ENCODE measurements at regions not wholly inside any gene's neighbourhood (a gene's known extent, or its start where the extent isn't known, plus 50 kb on each side); places are given as distances from the start of the nearest gene placed in this dataset.
"Not testable (repeated sequence)": the region's sequence is repeated elsewhere in the genome, so short reads cannot be mapped to it uniquely, and the experiment has no call there.

- no peak for DNase-seq
- Mint-ChIP-seq H3K36me3 (ENCODE audit: low read depth) (peaks cover 1% of the 10 kb centered on the region), H3K9me3 (peaks cover 7% of the 10 kb centered on the region), H3K27me3 (ENCODE audit: insufficient read depth) (peaks cover 4% of the 10 kb centered on the region), H3K4me1 (ENCODE audit: low read depth) (no peaks in the 10 kb centered on the region), H3K27ac (no peak overlapping the region), H3K4me3 (no peak overlapping the region)
- TF ChIP-seq, protein P1, sequence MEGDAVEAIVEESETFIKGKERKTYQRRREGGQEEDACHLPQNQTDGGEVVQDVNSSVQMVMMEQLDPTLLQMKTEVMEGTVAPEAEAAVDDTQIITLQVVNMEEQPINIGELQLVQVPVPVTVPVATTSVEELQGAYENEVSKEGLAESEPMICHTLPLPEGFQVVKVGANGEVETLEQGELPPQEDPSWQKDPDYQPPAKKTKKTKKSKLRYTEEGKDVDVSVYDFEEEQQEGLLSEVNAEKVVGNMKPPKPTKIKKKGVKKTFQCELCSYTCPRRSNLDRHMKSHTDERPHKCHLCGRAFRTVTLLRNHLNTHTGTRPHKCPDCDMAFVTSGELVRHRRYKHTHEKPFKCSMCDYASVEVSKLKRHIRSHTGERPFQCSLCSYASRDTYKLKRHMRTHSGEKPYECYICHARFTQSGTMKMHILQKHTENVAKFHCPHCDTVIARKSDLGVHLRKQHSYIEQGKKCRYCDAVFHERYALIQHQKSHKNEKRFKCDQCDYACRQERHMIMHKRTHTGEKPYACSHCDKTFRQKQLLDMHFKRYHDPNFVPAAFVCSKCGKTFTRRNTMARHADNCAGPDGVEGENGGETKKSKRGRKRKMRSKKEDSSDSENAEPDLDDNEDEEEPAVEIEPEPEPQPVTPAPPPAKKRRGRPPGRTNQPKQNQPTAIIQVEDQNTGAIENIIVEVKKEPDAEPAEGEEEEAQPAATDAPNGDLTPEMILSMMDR (IDR thresholded peaks at IDR 0.05), result no peak
These were observed 642.8 kb downstream of the EPM2A start for GRCh38 chr6:145092554-145092953.

- TF ChIP-seq, protein P1 (IDR thresholded peaks at IDR 0.05), result no peak
- Mint-ChIP-seq H3K27me3 (ENCODE audit: insufficient read depth) (peaks cover 4% of the 10 kb centered on the region), H3K36me3 (ENCODE audit: low read depth) (peaks cover 8% of the 10 kb centered on the region), H3K4me1 (ENCODE audit: low read depth) (no peaks in the 10 kb centered on the region), H3K9me3 (peaks cover 14% of the 10 kb centered on the region), H3K4me3 (no peak overlapping the region), H3K27ac (no peak overlapping the region)
- DNase-seq, result no peak
These were observed 642.1 kb downstream of the EPM2A start for GRCh38 chr6:145093226-145093625.

- Mint-ChIP-seq H3K27ac (no peak overlapping the region), H3K27me3 (ENCODE audit: insufficient read depth) (peaks cover 6% of the 10 kb centered on the region; the same call in 1 of the 2 replicates), H3K4me1 (ENCODE audit: low read depth) (no peaks in the 10 kb centered on the region), H3K4me3 (no peak overlapping the region), H3K9me3 (peaks cover 25% of the 10 kb centered on the region), H3K36me3 (ENCODE audit: low read depth) (peaks cover 12% of the 10 kb centered on the region)
- TF ChIP-seq, protein P1 (IDR thresholded peaks at IDR 0.05), result no peak
- DNase-seq, result no peak
These were observed 638.5 kb downstream of the EPM2A start for GRCh38 chr6:145096846-145097245.

DNA sequence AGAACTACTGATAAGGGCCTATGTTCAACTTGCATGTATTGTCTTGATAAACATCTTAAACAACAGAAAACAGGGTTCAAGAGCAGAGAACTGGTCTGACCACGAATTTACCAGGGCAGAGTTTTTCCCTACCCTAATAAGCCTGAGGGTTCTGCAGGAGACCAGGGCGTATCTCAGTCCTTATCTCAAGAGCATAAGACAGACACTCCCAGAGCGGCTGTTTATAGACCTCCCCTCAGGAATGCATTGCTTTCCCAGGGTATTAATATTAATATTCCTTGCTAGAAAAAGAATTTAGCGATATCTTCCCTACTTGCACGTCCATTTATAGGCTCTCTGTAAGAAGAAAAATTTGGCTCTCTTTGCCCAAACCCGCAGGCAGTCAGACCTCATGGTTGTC lies 637.2 kb downstream of the EPM2A start:
- H3K4me1 Mint-ChIP-seq (ENCODE audit: low read depth); H3K27ac Mint-ChIP-seq; H3K27me3 Mint-ChIP-seq (ENCODE audit: insufficient read depth); H3K4me3 Mint-ChIP-seq; DNase-seq: not testable (repeated sequence)
- H3K9me3 Mint-ChIP-seq, result peaks cover 25% of the 10 kb centered on the region
- peaks cover 12% of the 10 kb centered on the region for H3K36me3 Mint-ChIP-seq (ENCODE audit: low read depth)

DNA sequence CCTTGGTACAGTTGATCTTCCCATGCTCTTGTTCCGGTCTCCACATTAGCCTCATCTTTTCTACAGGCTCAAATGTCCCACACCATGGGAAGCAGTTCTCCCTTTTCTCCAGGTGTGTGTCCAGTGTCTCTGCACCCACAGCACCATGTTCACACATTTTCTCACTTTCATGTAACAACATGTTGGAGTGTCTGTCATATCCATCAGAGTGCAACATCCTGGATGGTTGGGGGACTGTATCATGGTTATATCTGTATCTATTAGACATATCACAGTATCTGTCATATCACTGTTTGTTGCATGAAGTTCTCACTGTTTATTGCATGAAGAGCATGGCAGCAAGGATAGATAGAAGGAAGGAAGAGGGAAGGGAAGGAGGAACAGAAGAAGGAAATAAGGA lies 635.6 kb downstream of the EPM2A start:
- H3K4me3 Mint-ChIP-seq, result no peak overlapping the region
- TF ChIP-seq, protein P1 (IDR thresholded peaks at IDR 0.05), result no peak
- H3K27me3 Mint-ChIP-seq (ENCODE audit: insufficient read depth), result peaks cover 6% of the 10 kb centered on the region; the same call in 1 of the 2 replicates
- no peak overlapping the region for H3K27ac Mint-ChIP-seq
- DNase-seq, result no peak
- no peaks in the 10 kb centered on the region for H3K4me1 Mint-ChIP-seq (ENCODE audit: low read depth)
- peaks cover 25% of the 10 kb centered on the region for H3K9me3 Mint-ChIP-seq
- H3K36me3 Mint-ChIP-seq (ENCODE audit: low read depth), result peaks cover 12% of the 10 kb centered on the region

DNA sequence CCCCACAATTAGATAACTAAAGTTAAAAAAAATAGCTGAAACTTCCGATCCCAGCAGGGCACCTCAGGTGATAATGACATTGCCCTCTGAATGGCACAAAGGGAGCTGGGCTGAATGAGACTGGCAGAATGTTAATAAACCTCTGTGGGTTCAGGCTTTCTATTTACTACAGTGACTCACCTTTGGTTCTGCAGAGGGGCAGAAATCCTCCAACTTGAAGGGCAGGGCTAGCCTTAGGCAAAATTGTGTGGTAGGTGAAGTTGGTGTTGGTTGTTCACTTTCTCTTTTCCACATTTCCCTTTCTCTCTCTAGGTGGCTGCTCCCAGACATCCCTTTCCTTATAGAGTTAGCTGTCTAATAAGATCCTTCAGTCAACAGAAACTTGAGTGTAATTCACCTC lies 625.2 kb downstream of the EPM2A start:
- Mint-ChIP-seq H3K9me3 (no peaks in the 10 kb centered on the region), H3K27me3 (ENCODE audit: insufficient read depth) (no peaks in the 10 kb centered on the region; the same call in 1 of the 2 replicates), H3K27ac (no peak overlapping the region), H3K36me3 (ENCODE audit: low read depth) (no peaks in the 10 kb centered on the region), H3K4me1 (ENCODE audit: low read depth) (peaks cover 9% of the 10 kb centered on the region), H3K4me3 (no peak overlapping the region)
- DNase-seq, result no peak
- TF ChIP-seq, protein P1 (IDR thresholded peaks at IDR 0.05), result no peak

DNA sequence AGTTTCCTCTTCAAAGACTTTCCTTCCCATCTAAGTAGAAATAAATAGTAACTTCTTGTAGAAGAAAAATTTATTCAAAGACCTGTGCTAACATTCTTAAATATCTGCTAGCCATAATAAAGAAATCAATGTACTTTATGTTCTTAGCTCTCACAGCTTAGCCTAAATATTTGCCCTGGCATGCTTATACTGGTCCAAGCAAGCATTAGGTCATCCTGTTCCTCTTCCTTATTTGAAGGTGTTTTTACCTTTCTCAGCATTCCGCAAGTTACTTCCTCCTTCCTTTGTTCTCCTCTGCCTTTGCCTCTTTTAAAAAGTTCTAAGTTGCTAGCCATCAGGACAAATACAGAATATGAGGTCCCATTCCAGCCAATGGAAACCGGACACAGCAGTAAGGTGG lies 623.9 kb downstream of the EPM2A start:
- DNase-seq; H3K9me3 Mint-ChIP-seq; H3K36me3 Mint-ChIP-seq (ENCODE audit: low read depth); H3K27ac Mint-ChIP-seq; H3K4me1 Mint-ChIP-seq (ENCODE audit: low read depth); H3K4me3 Mint-ChIP-seq; H3K27me3 Mint-ChIP-seq (ENCODE audit: insufficient read depth): not testable (repeated sequence)

All from HFFc6 (cell line).